ENCODE measurements at regions not wholly inside any gene's neighbourhood (a gene's known extent, or its start where the extent isn't known, plus 50 kb on each side); places are given as distances from the start of the nearest gene placed in this dataset.

- TF ChIP-seq CTCF (IDR thresholded peaks at IDR 0.05) (no peak), POLR2A (IDR thresholded peaks at IDR 0.05) (no peak), POLR2AphosphoS5 (IDR thresholded peaks at IDR 0.05) (no peak)
Measured at GRCh38 chr2:46845542-46846486, 69.8 kb downstream of the MCFD2 start.
